T47D (cell line): ENCODE measurements at regions not wholly inside any gene's neighbourhood (a gene's known extent, or its start where the extent isn't known, plus 50 kb on each side); places are given as distances from the start of the nearest gene placed in this dataset.

ENCODE experiments used
- DNase-seq, 2 experiments: peaks; one replicate each; pipeline versions ENCODE4 v3.0.0 to v3.0.0-alpha.2; 2011 to 2012; ENCODE audit warnings: low read depth in 1 of 2, low spot score in 1 of 2
- JUND ChIP-seq: IDR thresholded peaks from 2 replicates; pipeline ENCODE4 v1.6.1; 2012; ENCODE audit warnings: low read depth
- in situ Hi-C: cut with HindIII; loops from 2 replicates; pipeline ENCODE4 v1.10.0; 2016; ENCODE audit warnings: low sequenced_read_pairs, low pct_unique_long_range_greater_than_20kb

- in situ Hi-C loops = no loop called here
- peak in 1 of 2 experiments; percentile 17 for DNase-seq
- no peak for TF ChIP-seq JUND
Measured at GRCh38 chr14:32003585-32003984, 73.5 kb upstream of the ARHGAP5 start.

- no peak for TF ChIP-seq JUND
- DNase-seq = no peak
- in situ Hi-C loops = no loop called here
Measured at GRCh38 chr14:32004300-32004699, 72.8 kb upstream of the ARHGAP5 start.

GRCh38 chr14:32005628-32006027, 71.5 kb upstream of the ARHGAP5 start:
- in situ Hi-C loops = no loop called here
- DNase-seq = no peak
- TF ChIP-seq JUND = no peak

GRCh38 chr14:32006263-32007110, 70.6 kb upstream of the ARHGAP5 start:
- in situ Hi-C loops = no loop called here
- TF ChIP-seq JUND = no peak
- no peak for DNase-seq

DNA sequence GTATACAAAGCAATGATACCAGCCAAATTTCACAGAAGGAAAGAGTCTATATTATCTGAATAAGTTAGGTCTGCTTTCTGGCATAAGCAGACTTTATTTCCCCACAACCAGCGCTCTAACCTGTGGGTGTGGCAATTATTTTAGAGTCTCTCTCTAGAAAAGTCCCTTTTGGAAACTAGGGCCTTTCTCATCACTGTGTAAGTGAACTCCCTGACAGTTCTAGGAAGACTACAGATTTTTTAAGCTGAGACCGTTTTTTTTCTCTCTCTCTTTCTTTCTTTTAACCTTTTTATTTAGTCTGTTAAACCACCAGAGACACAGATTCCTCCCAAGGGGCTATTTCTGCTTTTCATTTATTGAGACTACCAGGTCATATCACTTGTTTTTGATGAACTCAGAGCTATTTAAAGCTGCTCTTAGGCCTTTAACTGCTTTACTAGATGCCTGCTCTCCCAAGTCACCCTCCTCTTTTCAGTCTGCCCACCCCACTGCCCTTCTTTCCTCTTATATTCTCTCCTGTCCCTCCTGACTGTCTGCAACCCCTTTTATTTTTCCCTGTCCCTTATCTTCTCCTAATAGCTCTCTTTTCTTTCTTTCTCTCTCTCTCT, 69.2 kb upstream of the ARHGAP5 start:
- DNase-seq = no peak
- no peak for TF ChIP-seq JUND
- in situ Hi-C loops = no loop called here

DNA sequence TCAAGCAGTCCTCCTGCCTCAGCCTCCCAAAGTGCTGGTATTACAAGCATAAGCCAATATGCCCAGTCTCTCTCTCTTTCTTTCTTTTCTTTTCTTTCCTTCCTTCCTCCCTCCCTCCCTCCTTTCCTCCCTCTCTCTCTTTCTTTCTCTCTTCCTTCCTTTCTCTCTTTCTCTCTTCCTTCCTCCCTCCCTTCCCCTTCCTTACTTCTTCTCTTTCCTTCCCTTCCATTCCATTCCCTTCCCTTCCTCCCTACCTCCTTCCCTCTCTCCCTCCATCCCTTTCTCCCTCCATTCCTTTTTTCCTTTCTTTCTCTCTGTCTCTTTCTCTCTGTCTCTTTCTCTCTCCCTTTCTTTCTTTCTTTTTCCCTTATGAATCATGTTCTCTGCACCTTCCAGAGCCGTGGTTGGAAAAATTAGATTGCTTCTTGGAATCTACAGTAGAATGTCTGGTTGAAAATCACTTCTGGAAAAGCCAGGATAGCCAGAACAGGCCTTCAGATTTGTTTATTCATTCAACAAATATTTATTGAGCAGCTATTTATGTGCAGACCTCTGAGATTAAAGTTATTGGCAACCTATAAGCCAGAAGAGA, 68.4 kb upstream of the ARHGAP5 start:
- no peak for DNase-seq
- no peak for TF ChIP-seq JUND
- in situ Hi-C loops = no loop called here

GRCh38 chr14:32009221-32009975, 67.7 kb upstream of the ARHGAP5 start:
- DNase-seq = no peak
- TF ChIP-seq JUND = no peak
- in situ Hi-C loops = no loop called here

DNA sequence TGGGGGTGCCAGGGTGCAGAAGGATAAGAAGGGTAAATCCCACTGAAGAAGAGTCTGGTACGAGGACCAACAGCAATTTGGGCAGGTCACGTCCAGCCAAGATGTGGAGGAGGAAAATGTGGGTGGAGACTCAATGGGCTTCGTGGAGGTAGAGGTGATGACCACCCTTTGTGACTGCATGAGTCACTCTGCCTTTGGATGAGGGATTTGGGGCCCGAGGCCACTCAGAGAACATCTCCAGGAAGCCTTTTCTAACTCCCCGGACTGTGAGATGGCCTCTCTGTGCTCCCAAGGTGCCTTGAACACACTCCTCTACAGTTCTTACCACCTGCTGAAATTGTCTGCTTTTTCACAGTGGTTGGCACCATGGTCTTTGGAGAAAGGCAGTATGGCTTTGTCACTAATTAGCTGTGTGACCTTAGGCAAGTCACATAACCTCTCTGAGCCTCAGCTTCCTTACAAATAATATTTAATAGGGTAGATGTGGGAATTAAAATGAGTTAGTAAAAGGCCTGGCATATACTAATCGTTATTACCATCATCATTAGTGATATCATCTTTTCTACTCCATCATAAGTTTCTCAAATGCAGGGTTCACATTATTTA, 67.0 kb upstream of the ARHGAP5 start:
- TF ChIP-seq JUND = no peak
- in situ Hi-C loops = no loop called here
- DNase-seq = no peak

DNA sequence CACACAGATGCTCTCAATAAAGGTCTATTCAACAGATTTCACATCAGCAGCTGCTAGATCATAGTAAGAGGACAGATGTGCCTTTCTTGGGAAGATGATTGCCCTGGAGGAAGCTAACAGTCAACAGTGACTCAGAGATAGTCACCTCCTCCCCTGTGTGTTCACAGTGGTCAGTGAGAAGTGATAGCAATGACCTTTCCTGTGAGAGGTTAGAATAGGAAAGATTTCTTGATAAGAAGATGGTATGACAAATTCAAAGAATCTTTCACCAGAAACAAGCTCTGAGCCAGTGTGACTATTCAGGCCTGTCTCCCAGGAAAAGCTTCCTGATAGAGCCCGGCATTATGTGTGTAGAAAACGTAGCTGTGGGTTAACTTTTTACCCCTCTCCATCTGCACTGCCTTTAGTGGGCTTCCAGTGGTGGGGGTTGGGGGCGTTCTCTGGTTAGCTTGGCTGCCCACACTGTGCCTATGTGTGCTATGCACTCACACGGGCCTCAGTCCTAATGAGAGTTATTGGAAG, 66.4 kb upstream of the ARHGAP5 start:
- in situ Hi-C loops = no loop called here
- no peak for TF ChIP-seq JUND
- no peak for DNase-seq

DNA sequence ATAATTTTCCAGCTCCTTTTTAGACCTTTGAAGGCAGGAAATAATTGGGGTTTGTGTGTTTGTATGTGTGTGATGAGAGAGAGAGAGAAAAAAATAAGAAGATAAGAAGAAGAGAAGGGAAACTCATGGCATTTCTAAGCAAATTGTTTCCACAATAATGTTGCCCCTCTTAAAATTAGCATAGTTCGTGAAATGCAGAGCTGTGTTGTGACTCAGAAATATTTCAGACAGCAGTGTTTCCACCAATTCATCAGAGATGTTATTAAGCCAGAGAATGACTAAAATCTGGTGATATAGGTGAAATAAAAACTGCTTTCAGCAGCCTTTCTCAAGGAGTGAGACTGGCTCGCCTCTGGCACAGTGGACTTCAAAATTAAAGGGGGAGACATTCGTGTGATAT, 65.9 kb upstream of the ARHGAP5 start:
- no peak for TF ChIP-seq JUND
- in situ Hi-C loops = no loop called here
- no peak for DNase-seq

DNA sequence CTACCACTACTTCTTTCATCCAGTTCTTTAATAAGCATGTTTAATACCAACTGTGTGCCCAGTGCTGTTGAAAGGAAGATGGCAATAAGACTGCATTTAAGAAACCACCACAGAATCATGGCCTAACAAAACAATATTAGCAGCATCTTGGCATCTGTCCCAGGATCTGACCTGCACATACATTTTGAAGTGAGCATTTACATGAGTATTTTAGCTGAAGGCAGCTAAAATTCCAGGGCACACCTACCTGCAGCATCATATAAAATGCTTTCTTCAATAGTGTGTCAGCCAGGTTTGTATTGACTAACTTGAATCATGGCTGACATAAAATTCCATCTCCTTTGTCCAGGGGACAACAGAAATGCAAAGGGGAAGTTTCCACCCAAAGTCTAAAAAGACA, 65.0 kb upstream of the ARHGAP5 start:
- TF ChIP-seq JUND = no peak
- no peak for DNase-seq
- in situ Hi-C loops = no loop called here

DNA sequence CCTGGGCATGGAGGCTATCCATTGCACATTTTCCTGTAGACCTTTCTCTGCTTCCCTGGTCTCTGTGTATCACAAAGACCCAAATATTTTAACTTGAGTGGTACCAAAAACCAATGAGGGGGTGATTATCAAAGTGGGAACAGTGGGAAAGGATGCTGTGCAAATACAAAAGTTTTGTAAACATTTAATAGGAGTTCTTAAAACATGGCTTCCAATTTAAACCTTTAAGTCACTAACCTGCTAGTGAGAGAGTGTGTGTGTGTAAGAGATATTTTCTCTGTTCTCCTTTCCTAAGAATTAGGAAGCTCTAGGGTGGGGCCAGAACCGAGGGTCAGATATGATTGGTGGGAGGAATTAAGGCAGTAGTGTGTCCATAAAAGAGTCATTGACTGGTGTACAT, 64.5 kb upstream of the ARHGAP5 start:
- TF ChIP-seq JUND = no peak
- in situ Hi-C loops = no loop called here
- DNase-seq = no peak

- peak in 1 of 2 experiments; percentile 19 for DNase-seq
- no peak for TF ChIP-seq JUND
- in situ Hi-C loops = no loop called here
Measured at GRCh38 chr14:32013083-32013482, 64.0 kb upstream of the ARHGAP5 start.
